Body of pancreas (tissue), 4 donors: ENCODE measurements at regions not wholly inside any gene's neighbourhood (a gene's known extent, or its start where the extent isn't known, plus 50 kb on each side); places are given as distances from the start of the nearest gene placed in this dataset.

Experiments
- POLR2A ChIP-seq, 3 donors: fragments of 450-650 bp; IDR thresholded peaks; one replicate each; pipeline ENCODE4 v1.6.1; 2016; ENCODE audit warnings: antibody characterized with exemption in 3 of 3, mild to moderate bottlenecking in 2 of 3
- TF ChIP-seq, protein P1 (sequence below), 7 experiments: fragments of 450-650 bp in 4 of 7; fragments of 200-600 bp in 3 of 7; sonication (generic) in 3 of 7; IDR thresholded peaks; one replicate each; pipeline ENCODE4 v1.5.1; 2016 to 2019; ENCODE audit warnings: antibody characterized with exemption in 7 of 7

DNA sequence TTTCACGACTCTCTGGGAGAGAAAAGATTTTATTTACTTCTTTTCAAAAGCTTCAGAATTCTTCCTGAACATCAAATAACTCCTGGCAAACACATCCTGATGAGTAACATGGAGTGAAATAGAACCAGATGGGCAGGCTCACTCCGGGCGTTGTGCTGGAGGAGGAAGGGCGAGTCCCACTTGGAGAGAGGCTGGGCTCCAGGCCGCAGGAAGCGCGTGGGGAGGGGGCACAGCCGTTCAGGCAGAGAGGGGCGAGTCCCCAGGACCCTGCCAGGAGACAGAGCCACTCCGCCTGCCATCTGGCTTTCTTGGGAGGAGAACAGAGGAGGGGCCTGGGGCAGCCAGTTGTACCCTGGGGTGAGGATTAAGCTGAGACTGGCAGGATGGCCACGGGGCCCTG lies 265.9 kb upstream of the ZMIZ1 start:
- TF ChIP-seq, protein P1, sequence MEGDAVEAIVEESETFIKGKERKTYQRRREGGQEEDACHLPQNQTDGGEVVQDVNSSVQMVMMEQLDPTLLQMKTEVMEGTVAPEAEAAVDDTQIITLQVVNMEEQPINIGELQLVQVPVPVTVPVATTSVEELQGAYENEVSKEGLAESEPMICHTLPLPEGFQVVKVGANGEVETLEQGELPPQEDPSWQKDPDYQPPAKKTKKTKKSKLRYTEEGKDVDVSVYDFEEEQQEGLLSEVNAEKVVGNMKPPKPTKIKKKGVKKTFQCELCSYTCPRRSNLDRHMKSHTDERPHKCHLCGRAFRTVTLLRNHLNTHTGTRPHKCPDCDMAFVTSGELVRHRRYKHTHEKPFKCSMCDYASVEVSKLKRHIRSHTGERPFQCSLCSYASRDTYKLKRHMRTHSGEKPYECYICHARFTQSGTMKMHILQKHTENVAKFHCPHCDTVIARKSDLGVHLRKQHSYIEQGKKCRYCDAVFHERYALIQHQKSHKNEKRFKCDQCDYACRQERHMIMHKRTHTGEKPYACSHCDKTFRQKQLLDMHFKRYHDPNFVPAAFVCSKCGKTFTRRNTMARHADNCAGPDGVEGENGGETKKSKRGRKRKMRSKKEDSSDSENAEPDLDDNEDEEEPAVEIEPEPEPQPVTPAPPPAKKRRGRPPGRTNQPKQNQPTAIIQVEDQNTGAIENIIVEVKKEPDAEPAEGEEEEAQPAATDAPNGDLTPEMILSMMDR (IDR thresholded peaks at IDR 0.05), result no peak
- no peak for TF ChIP-seq POLR2A (IDR thresholded peaks at IDR 0.05)
